Right ventricle myocardium inferior (tissue), 1 donor: ENCODE measurements at regions not wholly inside any gene's neighbourhood (a gene's known extent, or its start where the extent isn't known, plus 50 kb on each side); places are given as distances from the start of the nearest gene placed in this dataset.
"Not testable (repeated sequence)": the region's sequence is repeated elsewhere in the genome, so short reads cannot be mapped to it uniquely, and the experiment has no call there.

Experiments
- ATAC-seq: fragments of 200-7000 bp; cut with Tn5 transposase; one replicate; pipeline ENCODE4 v1.9.1; 2020; ENCODE audit warnings: mild to moderate bottlenecking, moderate library complexity
- DNase-seq: peaks from one replicate; pipeline ENCODE4 v3.0.0; 2021; ENCODE audit errors: missing footprints
- intact Hi-C: fragments of 100-400 bp; cut with DNase I; formaldehyde crosslinking; loops from one replicate; pipeline ENCODE4 v1.11.0; 2022
- donor health status: DM: no; HTN: yes; CAD: no; lungs with severe emphysema.

DNA sequence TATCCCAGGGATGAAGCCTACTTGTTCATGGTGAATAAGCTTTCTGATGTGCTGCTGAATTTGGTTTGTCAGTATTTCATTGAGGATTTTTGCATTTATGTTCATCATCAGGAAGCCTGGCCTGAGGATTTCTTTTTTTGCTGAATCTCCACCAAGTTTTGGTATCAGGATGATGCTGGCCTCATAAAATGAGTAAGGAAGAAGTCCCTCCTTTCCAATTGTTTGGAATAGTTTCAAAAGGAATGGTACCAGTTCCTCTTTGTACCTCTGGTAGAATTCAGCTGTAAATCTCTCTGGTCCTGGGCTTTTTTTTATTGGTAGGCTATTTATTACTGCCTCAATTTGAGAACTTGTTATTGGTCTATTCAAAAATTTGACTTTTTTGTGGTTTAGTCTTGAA lies 51.4 kb upstream of the GRID2 start:
- intact Hi-C loops, ATAC-seq, DNase-seq: not testable (repeated sequence)

GRCh38 chr4:92252846-92253245 lies 50.9 kb upstream of the GRID2 start:
- intact Hi-C loops: no loop called here
- no peak for DNase-seq
- ATAC-seq: no peak

DNA sequence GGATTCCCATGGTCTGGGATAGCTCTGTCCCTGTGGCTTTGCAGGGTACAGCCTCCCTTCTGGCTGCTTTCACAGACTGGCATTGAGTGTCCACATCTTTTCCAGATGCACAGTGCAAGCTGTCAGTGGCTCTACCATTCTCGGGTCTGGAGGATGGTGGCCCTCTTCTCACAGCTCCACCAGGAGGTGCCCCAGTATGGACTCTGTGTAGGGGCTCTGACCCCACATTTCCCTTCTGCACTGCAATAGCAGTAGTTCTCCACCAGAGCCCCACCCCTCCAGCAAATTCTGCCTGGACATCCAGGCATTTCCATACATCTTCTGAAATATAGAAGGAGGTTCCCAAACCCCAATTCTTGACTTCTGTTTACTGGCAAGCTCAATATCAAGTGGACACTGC lies 50.2 kb upstream of the GRID2 start:
- no peak for ATAC-seq
- no peak for DNase-seq
- intact Hi-C loops: no loop called here
